BE2C (cell line): ENCODE measurements at regions not wholly inside any gene's neighbourhood (a gene's known extent, or its start where the extent isn't known, plus 50 kb on each side); places are given as distances from the start of the nearest gene placed in this dataset.

Experiments
- DNase-seq: peaks from one replicate; pipeline ENCODE4 v3.0.0-alpha.2; 2020
- H3K27me3 ChIP-seq: fragments of 250-450 bp; sonication (Bioruptor Pico); 2 replicates; pipeline ENCODE4 v1.5.1; 2020; ENCODE audit warnings: mild to moderate bottlenecking
- H3K36me3 ChIP-seq: fragments of 250-450 bp; sonication (Bioruptor Pico); 2 replicates; pipeline ENCODE4 v1.5.1; 2020; ENCODE audit warnings: mild to moderate bottlenecking
- H3K4me1 ChIP-seq: fragments of 250-450 bp; sonication (Bioruptor Pico); 2 replicates; pipeline ENCODE4 v1.5.1; 2020
- H3K4me3 ChIP-seq: 2 replicates; pipeline ENCODE4 v1.5.1; 2011; ENCODE audit warnings: low read depth, low read length
- H3K9me3 ChIP-seq: fragments of 250-450 bp; sonication (Bioruptor Pico); 2 replicates; pipeline ENCODE4 v1.5.1; 2020
- TF ChIP-seq, protein P1 (sequence below): IDR thresholded peaks from 2 replicates; pipeline ENCODE4 v1.5.1; 2012; ENCODE audit warnings: mild to moderate bottlenecking, low read depth, low read length

- no peaks in the 10 kb centered on the region for H3K27me3 ChIP-seq
- TF ChIP-seq, protein P1, sequence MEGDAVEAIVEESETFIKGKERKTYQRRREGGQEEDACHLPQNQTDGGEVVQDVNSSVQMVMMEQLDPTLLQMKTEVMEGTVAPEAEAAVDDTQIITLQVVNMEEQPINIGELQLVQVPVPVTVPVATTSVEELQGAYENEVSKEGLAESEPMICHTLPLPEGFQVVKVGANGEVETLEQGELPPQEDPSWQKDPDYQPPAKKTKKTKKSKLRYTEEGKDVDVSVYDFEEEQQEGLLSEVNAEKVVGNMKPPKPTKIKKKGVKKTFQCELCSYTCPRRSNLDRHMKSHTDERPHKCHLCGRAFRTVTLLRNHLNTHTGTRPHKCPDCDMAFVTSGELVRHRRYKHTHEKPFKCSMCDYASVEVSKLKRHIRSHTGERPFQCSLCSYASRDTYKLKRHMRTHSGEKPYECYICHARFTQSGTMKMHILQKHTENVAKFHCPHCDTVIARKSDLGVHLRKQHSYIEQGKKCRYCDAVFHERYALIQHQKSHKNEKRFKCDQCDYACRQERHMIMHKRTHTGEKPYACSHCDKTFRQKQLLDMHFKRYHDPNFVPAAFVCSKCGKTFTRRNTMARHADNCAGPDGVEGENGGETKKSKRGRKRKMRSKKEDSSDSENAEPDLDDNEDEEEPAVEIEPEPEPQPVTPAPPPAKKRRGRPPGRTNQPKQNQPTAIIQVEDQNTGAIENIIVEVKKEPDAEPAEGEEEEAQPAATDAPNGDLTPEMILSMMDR = no peak
- no peak overlapping the region for H3K4me3 ChIP-seq
- H3K4me1 ChIP-seq = no peaks in the 10 kb centered on the region
- H3K9me3 ChIP-seq = no peaks in the 10 kb centered on the region
- H3K36me3 ChIP-seq = no peaks in the 10 kb centered on the region
- DNase-seq = no peak
These were observed 389.8 kb upstream of the ADGRL2 start for GRCh38 chr1:81410941-81411340.

- no peaks in the 10 kb centered on the region for H3K36me3 ChIP-seq
- no peaks in the 10 kb centered on the region for H3K9me3 ChIP-seq
- no peak overlapping the region for H3K4me3 ChIP-seq
- H3K4me1 ChIP-seq = no peaks in the 10 kb centered on the region
- no peak for DNase-seq
- H3K27me3 ChIP-seq = no peaks in the 10 kb centered on the region
- TF ChIP-seq, protein P1 = no peak
These were observed 390.4 kb upstream of the ADGRL2 start for GRCh38 chr1:81410351-81410750.

DNA sequence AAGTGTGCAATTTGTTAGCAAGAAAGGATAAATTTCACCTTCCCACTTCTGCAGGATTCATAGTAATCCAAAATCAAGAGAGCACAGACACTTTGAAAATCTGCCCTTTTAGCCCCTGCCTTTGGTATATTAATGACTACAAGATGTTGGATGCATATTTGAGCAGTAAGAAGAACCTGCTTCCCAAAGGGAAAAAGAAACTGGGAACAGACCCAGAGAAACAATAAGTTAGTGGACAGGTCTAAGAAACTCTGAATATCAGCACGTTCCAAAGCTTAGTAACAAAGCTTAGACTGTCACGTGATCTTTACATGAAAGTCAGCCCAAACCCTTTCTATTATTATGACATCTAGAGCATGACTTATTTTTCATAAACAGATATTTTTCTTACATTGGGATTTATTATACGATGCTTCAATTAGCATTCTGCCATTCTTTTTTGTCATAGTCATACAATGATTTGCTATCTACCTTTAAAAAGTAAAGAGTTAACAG lies 390.9 kb upstream of the ADGRL2 start:
- no peaks in the 10 kb centered on the region for H3K4me1 ChIP-seq
- TF ChIP-seq, protein P1 = no peak
- H3K9me3 ChIP-seq = no peaks in the 10 kb centered on the region
- H3K4me3 ChIP-seq = no peak overlapping the region
- H3K36me3 ChIP-seq = no peaks in the 10 kb centered on the region
- H3K27me3 ChIP-seq = no peaks in the 10 kb centered on the region
- no peak for DNase-seq

DNA sequence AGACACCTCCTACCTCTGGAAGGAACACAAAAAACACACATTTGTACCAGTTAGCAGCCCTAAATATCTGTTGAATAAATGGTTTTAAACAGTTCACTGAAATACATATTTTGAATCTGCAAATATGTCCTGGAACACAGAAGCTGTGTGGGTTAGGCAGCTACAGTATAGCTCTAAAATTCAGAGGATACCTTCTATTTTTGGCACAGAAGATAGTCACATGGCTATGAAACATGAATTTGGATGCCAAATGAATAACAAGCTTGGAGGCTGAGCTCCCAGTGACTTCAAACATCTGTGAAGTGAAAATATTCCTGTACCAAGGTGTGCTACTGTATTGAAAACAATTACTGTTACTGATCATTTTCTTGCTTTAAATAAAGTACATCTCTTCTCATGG lies 391.5 kb upstream of the ADGRL2 start:
- no peak for DNase-seq
- TF ChIP-seq, protein P1 = no peak
- Histone ChIP-seq H3K4me3 (no peak overlapping the region), H3K27me3 (no peaks in the 10 kb centered on the region), H3K36me3 (no peaks in the 10 kb centered on the region), H3K9me3 (no peaks in the 10 kb centered on the region), H3K4me1 (no peaks in the 10 kb centered on the region)

GRCh38 chr1:81408419-81408818 lies 392.3 kb upstream of the ADGRL2 start:
- Histone ChIP-seq H3K36me3 (no peaks in the 10 kb centered on the region), H3K27me3 (no peaks in the 10 kb centered on the region), H3K9me3 (no peaks in the 10 kb centered on the region), H3K4me3 (no peak overlapping the region), H3K4me1 (no peaks in the 10 kb centered on the region)
- TF ChIP-seq, protein P1 = no peak
- no peak for DNase-seq

- Histone ChIP-seq H3K4me3 (no peak overlapping the region), H3K9me3 (no peaks in the 10 kb centered on the region), H3K4me1 (no peaks in the 10 kb centered on the region), H3K36me3 (no peaks in the 10 kb centered on the region), H3K27me3 (no peaks in the 10 kb centered on the region)
- TF ChIP-seq, protein P1 = no peak
- DNase-seq = no peak
These were observed 393.5 kb upstream of the ADGRL2 start for GRCh38 chr1:81407000-81407821.
